ENCODE measurements at regions not wholly inside any gene's neighbourhood (a gene's known extent, or its start where the extent isn't known, plus 50 kb on each side); places are given as distances from the start of the nearest gene placed in this dataset.

DNA sequence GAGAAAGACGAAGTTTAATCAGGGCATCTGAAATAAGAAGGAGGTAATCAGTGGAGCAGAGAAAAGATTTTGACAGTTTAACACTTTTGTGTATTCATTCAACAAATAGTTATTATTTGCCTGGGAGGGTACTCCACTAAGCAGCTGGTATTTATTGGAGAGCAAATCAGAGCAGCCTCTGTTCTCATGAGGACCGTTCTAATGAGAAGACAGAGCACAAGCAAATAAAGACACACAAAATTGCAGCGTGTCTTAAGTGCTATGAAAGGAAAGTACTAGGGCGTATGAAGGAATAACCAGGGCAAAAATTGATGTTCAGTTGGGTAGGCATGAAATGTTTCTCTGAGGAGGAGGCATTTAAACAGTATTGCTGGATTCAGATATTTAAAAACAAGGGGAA is 302.9 kb upstream of the RARB start:
- WGBS (ENCODE audit: insufficient coverage, insufficient read length) = no CpG with 5 or more reads among the region's 4 CpGs

DNA sequence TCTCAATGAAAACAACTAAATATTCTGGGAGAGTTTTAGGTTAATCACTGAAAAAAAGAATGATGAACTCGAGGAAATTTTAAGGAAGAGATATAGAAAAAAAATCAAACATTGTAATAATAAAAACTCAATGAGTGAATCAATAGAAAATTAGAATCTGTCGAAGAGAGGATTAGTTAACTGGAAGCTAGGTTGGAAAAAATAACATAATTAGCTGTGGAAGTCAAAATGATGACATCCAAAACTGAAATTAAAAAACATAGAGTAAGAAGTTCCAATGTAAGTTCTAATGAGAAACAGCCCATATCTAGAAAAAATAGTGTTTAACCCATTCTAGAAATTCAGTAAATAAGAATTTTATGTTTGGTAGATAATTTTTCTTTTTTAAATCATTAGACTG is 299.3 kb upstream of the RARB start:
- H3K36me3 ChIP-seq (ENCODE audit: control insufficient read depth, insufficient read depth, low read length) = no peaks in the 10 kb centered on the region
- H3K27ac ChIP-seq (ENCODE audit: low read length) = no peak overlapping the region
- no peaks in the 10 kb centered on the region for H3K9me3 ChIP-seq (ENCODE audit: control insufficient read depth, insufficient read depth, low read length)
- no CpG with 5 or more reads among the region's 2 CpGs for WGBS (ENCODE audit: insufficient coverage, insufficient read length)
- no peaks in the 10 kb centered on the region for H3K4me1 ChIP-seq (ENCODE audit: control insufficient read depth, insufficient read depth, low read length)
- H3K27me3 ChIP-seq (ENCODE audit: control insufficient read depth, insufficient read depth, low read length) = no peaks in the 10 kb centered on the region
- H3K4me3 ChIP-seq (ENCODE audit: low read length) = no peak overlapping the region
- no peak for DNase-seq (ENCODE audit: low read depth, low spot score)

More for the DNA sequence above, 302.9 kb upstream of the RARB start:
- Histone ChIP-seq H3K4me1 (ENCODE audit: control insufficient read depth, insufficient read depth, low read length) (no peaks in the 10 kb centered on the region), H3K9me3 (ENCODE audit: control insufficient read depth, insufficient read depth, low read length) (no peaks in the 10 kb centered on the region), H3K36me3 (ENCODE audit: control insufficient read depth, insufficient read depth, low read length) (no peaks in the 10 kb centered on the region), H3K27ac (ENCODE audit: low read length) (no peak overlapping the region), H3K4me3 (ENCODE audit: low read length) (no peak overlapping the region), H3K27me3 (ENCODE audit: control insufficient read depth, insufficient read depth, low read length) (no peaks in the 10 kb centered on the region)
- no peak for DNase-seq (ENCODE audit: low read depth, low spot score)

DNA sequence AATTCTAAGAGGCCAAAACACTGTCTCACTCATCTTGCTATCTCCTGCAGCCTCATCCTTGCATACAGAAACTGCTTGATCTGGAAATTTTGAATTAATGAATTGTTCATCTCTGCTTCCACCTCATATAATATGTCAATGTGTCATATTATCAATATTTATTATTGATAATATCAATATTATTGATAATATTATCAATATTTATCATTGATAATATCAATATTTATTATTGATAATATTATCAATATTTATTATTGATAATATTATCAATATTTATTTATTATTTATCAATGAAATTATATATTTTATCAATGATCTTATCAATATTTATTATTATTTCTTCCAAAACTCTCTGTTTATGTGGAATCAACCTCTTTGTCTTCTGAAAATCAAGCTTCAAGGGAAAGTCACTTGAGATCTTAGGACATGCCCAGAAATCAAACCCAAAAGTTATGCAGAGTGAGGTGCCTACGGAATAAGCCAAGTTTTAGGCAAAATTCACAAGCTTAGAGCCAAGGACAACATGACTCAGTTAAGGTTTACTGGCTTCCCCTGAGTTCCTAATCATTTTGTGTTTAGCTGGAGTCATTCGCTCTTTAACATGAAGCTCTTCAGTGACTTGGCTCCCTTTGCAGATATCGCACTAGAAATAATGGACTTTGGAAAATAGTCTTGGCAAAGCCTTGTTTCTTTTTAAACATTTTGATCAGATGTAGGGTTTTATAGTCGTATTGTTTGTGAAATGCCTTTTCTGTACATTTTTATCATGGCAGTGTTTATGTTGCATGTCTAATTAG is 297.1 kb upstream of the RARB start:
- no peak overlapping the region for H3K4me3 ChIP-seq (ENCODE audit: low read length)
- H3K36me3 ChIP-seq (ENCODE audit: control insufficient read depth, insufficient read depth, low read length) = no peaks in the 10 kb centered on the region
- no peak overlapping the region for H3K27ac ChIP-seq (ENCODE audit: low read length)
- WGBS (ENCODE audit: insufficient coverage, insufficient read length) = no CpG with 5 or more reads among the region's 4 CpGs
- DNase-seq (ENCODE audit: low read depth, low spot score) = no peak
- no peaks in the 10 kb centered on the region for H3K9me3 ChIP-seq (ENCODE audit: control insufficient read depth, insufficient read depth, low read length)
- no peaks in the 10 kb centered on the region for H3K27me3 ChIP-seq (ENCODE audit: control insufficient read depth, insufficient read depth, low read length)
- no peaks in the 10 kb centered on the region for H3K4me1 ChIP-seq (ENCODE audit: control insufficient read depth, insufficient read depth, low read length)

DNA sequence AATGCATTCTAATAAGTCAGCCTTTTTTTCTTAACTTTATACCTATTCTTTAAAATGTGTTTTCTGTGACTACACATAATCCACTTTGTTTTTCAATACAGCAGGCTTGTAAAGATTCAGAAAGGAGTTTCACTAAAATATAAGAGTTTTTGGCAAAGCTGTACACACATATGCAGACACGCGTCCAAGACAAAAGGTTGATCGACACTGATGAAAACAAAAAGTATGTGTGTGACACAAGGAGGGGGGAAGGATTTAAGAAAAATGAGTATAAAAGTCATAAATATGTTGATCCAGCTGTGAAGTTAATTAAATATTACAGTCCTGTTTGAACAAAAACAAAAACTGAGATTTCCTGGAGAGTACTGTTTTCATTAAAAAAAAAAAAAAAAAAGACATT is 294.5 kb upstream of the RARB start:
- Histone ChIP-seq H3K27ac (ENCODE audit: low read length) (no peak overlapping the region), H3K27me3 (ENCODE audit: control insufficient read depth, insufficient read depth, low read length) (no peaks in the 10 kb centered on the region), H3K4me1 (ENCODE audit: control insufficient read depth, insufficient read depth, low read length) (no peaks in the 10 kb centered on the region), H3K4me3 (ENCODE audit: low read length) (no peak overlapping the region), H3K9me3 (ENCODE audit: control insufficient read depth, insufficient read depth, low read length) (no peaks in the 10 kb centered on the region), H3K36me3 (ENCODE audit: control insufficient read depth, insufficient read depth, low read length) (no peaks in the 10 kb centered on the region)
- WGBS (ENCODE audit: insufficient coverage, insufficient read length) = no CpG with 5 or more reads among the region's 3 CpGs
- no peak for DNase-seq (ENCODE audit: low read depth, low spot score)

DNA sequence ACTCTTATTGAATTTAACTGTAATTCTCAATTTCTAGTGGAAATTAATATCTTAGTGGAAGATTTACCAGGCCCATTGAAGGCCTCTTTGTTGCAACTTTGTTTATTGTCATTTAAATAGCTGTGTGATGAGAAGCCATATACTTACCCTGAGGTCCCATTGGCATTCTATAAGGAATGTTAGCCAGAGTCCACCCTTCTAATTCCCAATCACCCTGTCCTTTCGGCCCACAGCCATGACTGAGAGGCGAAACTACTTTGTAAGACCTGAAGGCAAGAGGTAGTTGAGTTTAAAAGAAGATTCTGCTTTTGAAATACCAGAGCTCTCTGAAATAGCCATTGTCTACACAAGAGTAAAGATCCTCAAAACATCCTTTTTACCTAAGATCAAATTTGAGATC is 290.5 kb upstream of the RARB start:
- no CpG with 5 or more reads among the region's 2 CpGs for WGBS (ENCODE audit: insufficient coverage, insufficient read length)
- H3K4me1 ChIP-seq (ENCODE audit: control insufficient read depth, insufficient read depth, low read length) = no peaks in the 10 kb centered on the region
- H3K27me3 ChIP-seq (ENCODE audit: control insufficient read depth, insufficient read depth, low read length) = no peaks in the 10 kb centered on the region
- no peaks in the 10 kb centered on the region for H3K36me3 ChIP-seq (ENCODE audit: control insufficient read depth, insufficient read depth, low read length)
- no peak overlapping the region for H3K4me3 ChIP-seq (ENCODE audit: low read length)
- no peaks in the 10 kb centered on the region for H3K9me3 ChIP-seq (ENCODE audit: control insufficient read depth, insufficient read depth, low read length)
- DNase-seq (ENCODE audit: low read depth, low spot score) = no peak
- H3K27ac ChIP-seq (ENCODE audit: low read length) = no peak overlapping the region

DNA sequence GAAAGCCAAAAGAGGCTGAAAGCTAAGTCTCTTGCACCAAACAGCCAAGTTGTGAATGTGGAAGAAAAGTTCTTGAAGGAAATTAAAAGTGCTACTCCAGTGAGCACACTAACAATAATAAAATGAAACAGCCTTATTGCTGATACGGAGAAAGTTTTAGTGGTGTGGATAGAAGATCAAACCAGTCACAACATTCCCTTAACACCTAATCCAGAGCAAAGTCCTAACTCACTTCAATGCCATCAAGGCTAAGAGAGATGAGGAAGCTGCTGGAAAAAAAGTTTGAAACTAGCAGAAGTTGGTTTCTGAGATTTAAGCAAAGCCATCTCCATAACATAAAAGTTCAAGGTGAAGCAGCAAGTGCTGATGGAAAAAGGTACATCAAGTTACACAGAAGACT is 288.8 kb upstream of the RARB start:
- Histone ChIP-seq H3K4me3 (ENCODE audit: low read length) (no peak overlapping the region), H3K36me3 (ENCODE audit: control insufficient read depth, insufficient read depth, low read length) (no peaks in the 10 kb centered on the region), H3K27ac (ENCODE audit: low read length) (no peak overlapping the region), H3K9me3 (ENCODE audit: control insufficient read depth, insufficient read depth, low read length) (no peaks in the 10 kb centered on the region), H3K4me1 (ENCODE audit: control insufficient read depth, insufficient read depth, low read length) (peaks cover 3% of the 10 kb centered on the region; the same call in 1 of the 2 replicates), H3K27me3 (ENCODE audit: control insufficient read depth, insufficient read depth, low read length) (no peaks in the 10 kb centered on the region)
- WGBS (ENCODE audit: insufficient coverage, insufficient read length) = no CpG with 5 or more reads among the region's 1 CpG
- no peak for DNase-seq (ENCODE audit: low read depth, low spot score)

DNA sequence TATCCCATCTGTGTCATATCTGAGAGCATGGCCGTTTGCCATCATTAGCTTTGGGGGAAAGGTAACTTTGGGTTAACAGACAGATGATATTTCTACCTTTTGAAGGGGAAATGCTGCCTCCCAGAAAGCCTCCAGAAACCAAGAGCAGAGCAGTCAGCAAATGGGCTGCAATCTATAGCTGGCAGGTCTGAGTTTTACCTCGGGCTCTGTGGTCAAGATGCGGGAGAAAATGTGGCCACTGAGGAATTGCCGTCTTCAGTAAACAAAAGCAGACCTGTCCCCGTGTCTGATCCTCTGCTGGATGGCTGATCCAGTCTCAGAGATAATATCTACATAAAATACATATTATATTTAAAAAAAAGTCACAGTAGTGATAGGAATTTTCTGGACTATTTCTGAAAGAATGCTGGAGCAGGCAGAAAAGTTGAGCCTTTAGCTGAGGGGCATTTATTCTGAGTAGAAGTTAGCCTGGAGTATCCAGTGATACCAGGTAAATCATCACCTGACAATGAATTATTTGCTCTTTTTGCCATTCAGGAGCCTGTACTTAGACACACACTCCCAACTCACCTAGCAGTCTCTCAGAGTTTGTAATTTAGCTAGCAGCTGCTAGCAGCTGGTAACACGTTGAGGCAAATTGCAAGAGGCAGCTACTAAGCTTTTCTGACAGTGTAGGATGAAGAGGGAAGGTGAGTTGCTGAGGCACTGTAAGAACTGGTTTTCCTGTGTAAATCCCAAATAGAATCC is 285.3 kb upstream of the RARB start:
- peaks cover 3% of the 10 kb centered on the region; the same call in 1 of the 2 replicates for H3K4me1 ChIP-seq (ENCODE audit: control insufficient read depth, insufficient read depth, low read length)
- H3K4me3 ChIP-seq (ENCODE audit: low read length) = no peak overlapping the region
- no peak for DNase-seq (ENCODE audit: low read depth, low spot score)
- no peaks in the 10 kb centered on the region for H3K36me3 ChIP-seq (ENCODE audit: control insufficient read depth, insufficient read depth, low read length)
- no peaks in the 10 kb centered on the region for H3K9me3 ChIP-seq (ENCODE audit: control insufficient read depth, insufficient read depth, low read length)
- no peaks in the 10 kb centered on the region for H3K27me3 ChIP-seq (ENCODE audit: control insufficient read depth, insufficient read depth, low read length)
- H3K27ac ChIP-seq (ENCODE audit: low read length) = no peak overlapping the region
- WGBS (ENCODE audit: insufficient coverage, insufficient read length) = no CpG with 5 or more reads among the region's 6 CpGs

DNA sequence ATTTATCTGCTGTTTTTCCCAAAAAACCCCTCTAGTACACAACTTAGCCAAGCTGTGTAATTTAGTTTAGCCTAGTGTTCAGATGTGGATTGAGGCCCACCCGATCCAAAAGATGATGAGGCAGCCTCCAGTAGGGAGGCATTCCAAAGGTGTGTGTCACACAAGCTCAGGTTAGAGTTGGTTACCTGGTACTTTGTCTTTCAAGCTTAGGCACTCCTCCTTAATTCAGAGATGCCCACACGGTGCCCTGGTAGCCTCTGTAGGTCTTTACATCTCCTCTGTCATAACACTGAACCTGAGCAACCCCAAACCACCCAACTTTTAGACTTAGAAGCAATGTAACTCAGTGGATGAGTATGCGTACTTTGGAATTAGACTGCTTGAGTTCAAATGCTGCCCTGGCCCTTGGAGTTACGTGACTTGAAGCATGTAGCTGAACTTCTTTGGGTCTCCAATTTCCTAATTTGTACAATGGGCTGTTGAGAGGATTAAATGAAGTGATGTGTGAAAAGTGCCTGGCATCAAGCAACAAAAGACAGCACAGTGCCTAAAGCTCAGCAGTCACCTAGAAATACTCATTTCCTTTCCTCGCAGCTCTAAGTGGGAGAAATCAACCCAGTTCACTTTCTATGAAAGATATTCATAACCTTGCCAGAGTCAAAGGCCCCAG is 284.6 kb upstream of the RARB start:
- no peaks in the 10 kb centered on the region for H3K9me3 ChIP-seq (ENCODE audit: control insufficient read depth, insufficient read depth, low read length)
- no peaks in the 10 kb centered on the region for H3K27me3 ChIP-seq (ENCODE audit: control insufficient read depth, insufficient read depth, low read length)
- no peak for DNase-seq (ENCODE audit: low read depth, low spot score)
- H3K27ac ChIP-seq (ENCODE audit: low read length) = no peak overlapping the region
- WGBS (ENCODE audit: insufficient coverage, insufficient read length) = no CpG with 5 or more reads among the region's 5 CpGs
- peaks cover 3% of the 10 kb centered on the region; the same call in 1 of the 2 replicates for H3K4me1 ChIP-seq (ENCODE audit: control insufficient read depth, insufficient read depth, low read length)
- no peak overlapping the region for H3K4me3 ChIP-seq (ENCODE audit: low read length)
- H3K36me3 ChIP-seq (ENCODE audit: control insufficient read depth, insufficient read depth, low read length) = no peaks in the 10 kb centered on the region

DNA sequence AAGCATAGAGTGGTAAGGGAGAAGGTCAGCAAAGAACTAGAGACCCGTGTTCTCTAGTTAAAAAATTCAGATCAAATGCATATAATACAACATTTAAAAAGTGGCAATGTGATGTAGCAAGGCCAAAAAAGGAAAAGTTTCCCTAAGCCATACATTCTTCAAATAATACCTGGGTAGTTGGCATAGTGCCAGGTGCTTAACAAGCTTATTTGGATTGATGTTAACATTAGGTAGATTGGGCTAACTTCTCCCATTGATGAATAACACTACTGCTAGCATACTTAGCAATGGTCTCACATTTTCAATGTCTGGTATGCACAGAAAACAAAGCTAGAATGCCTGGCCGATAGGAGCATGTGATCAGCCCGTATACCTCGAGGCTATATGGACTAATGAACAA is 283.6 kb upstream of the RARB start:
- Histone ChIP-seq H3K9me3 (ENCODE audit: control insufficient read depth, insufficient read depth, low read length) (no peaks in the 10 kb centered on the region), H3K27ac (ENCODE audit: low read length) (no peak overlapping the region), H3K36me3 (ENCODE audit: control insufficient read depth, insufficient read depth, low read length) (no peaks in the 10 kb centered on the region), H3K4me3 (ENCODE audit: low read length) (no peak overlapping the region), H3K4me1 (ENCODE audit: control insufficient read depth, insufficient read depth, low read length) (peaks cover 3% of the 10 kb centered on the region; the same call in 1 of the 2 replicates), H3K27me3 (ENCODE audit: control insufficient read depth, insufficient read depth, low read length) (no peaks in the 10 kb centered on the region)
- no CpG with 5 or more reads among the region's 4 CpGs for WGBS (ENCODE audit: insufficient coverage, insufficient read length)
- no peak for DNase-seq (ENCODE audit: low read depth, low spot score)

DNA sequence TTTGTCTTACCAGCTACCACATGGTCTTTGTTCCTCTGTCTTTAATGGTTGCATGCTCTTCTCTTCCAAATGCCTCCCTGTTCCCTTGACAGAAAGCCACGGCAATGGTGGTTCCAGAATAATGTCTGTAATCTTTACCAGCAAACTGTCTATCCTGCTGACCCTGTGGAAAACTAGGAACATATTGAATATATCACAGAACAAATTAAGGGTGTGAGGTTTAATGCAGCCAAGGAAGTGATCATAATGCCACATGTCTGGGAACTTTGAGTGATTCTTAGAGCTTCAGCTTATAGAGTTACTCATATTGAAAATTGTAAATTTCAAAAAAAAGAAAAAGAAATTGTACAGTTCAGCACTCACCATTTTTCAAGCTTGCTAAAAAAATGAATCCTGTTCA is 282.9 kb upstream of the RARB start:
- DNase-seq (ENCODE audit: low read depth, low spot score) = no peak
- H3K4me3 ChIP-seq (ENCODE audit: low read length) = no peak overlapping the region
- H3K9me3 ChIP-seq (ENCODE audit: control insufficient read depth, insufficient read depth, low read length) = no peaks in the 10 kb centered on the region
- no peaks in the 10 kb centered on the region for H3K27me3 ChIP-seq (ENCODE audit: control insufficient read depth, insufficient read depth, low read length)
- no peaks in the 10 kb centered on the region for H3K36me3 ChIP-seq (ENCODE audit: control insufficient read depth, insufficient read depth, low read length)
- no CpG with 5 or more reads among the region's 1 CpG for WGBS (ENCODE audit: insufficient coverage, insufficient read length)
- H3K27ac ChIP-seq (ENCODE audit: low read length) = no peak overlapping the region
- H3K4me1 ChIP-seq (ENCODE audit: control insufficient read depth, insufficient read depth, low read length) = peaks cover 3% of the 10 kb centered on the region; the same call in 1 of the 2 replicates
